ENCODE measurements at regions not wholly inside any gene's neighbourhood (a gene's known extent, or its start where the extent isn't known, plus 50 kb on each side); places are given as distances from the start of the nearest gene placed in this dataset.
"Not testable (repeated sequence)": the region's sequence is repeated elsewhere in the genome, so short reads cannot be mapped to it uniquely, and the experiment has no call there.

DNA sequence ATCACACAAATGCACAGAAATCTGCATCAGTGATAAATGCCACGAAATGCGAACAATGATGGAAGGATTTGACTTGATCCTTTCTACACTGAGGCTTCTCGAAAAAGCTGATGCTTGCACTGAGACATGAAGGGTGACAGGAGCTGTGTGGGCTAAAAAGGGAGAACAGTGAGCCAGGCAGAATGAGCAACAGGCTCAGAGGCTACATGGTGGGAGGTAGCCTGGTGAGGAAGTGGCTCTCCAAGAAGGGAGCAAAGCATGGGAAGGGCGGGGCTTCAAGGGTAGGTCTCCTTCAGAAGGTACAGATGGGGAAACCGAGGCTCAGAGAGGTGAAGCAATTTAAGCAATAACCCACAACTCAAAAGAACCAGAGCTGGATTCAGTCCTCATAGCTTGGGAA, 82.4 kb downstream of the TRIM43 start:
- H3K27me3 ChIP-seq: no peaks in the 10 kb centered on the region
- DNase-seq: no peak
- 84 to 91% methylated on average over 5 of the region's 5 CpGs for WGBS, 2 donors
- no peaks in the 10 kb centered on the region for H3K4me1 ChIP-seq
- no peak for TF ChIP-seq EP300 (IDR thresholded peaks at IDR 0.05)
- no peak for TF ChIP-seq POLR2AphosphoS5 (IDR thresholded peaks at IDR 0.05)
- H3K36me3 ChIP-seq: no peaks in the 10 kb centered on the region
- H3K9me3 ChIP-seq: no peaks in the 10 kb centered on the region
- H3K27ac ChIP-seq: no peak overlapping the region
- no peak overlapping the region for H3K4me3 ChIP-seq
- intact Hi-C loops (cut with DNase I): no loop called here

DNA sequence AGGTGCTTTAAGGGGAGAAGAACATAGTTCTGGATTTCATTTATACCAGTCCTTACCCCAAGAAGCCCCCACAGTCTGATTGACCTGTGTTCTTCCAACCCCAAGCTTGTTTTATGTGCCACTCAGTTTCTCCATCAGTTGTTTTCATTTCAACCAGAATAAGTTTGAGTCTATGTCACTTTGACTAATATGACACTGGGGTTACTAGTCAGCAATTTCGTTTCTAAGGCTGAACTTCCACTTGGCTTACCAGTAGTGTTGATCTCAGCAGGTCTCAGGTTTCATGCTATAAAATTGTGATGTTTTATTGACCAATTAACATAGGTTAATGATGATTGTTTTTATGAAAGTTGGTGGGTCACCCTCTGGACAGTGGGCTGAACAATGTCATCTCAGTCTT, 84.8 kb downstream of the TRIM43 start:
- H3K9me3 ChIP-seq; H3K27me3 ChIP-seq; H3K36me3 ChIP-seq; H3K4me1 ChIP-seq; intact Hi-C loops (cut with DNase I); H3K4me3 ChIP-seq; DNase-seq; H3K27ac ChIP-seq: not testable (repeated sequence)
- WGBS, 2 donors: 48 to 59% methylated on average over 1 of the region's 1 CpG

DNA sequence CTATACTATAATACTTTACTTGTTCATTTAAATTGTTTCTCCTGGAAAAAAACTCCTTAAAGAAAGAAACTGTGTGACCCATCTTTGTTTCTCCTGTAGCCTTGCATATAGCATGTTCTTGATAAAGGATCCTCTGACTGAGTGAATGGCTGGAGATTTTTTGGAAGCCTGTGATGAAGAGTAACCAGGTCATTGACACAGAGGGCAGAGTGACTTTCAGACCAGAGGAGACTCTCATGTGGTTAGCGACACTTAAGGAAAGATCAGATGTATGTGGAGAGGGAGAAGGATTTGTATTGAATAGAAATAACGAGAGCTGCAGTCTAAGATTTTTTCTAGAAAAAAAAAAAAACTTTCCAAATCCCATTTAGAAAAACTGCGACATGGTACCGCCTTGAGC, 85.5 kb downstream of the TRIM43 start:
- TF ChIP-seq EP300 (IDR thresholded peaks at IDR 0.05): no peak
- no peaks in the 10 kb centered on the region for H3K9me3 ChIP-seq
- no peaks in the 10 kb centered on the region for H3K36me3 ChIP-seq
- H3K4me3 ChIP-seq: no peak overlapping the region
- no peak for DNase-seq
- WGBS, 2 donors: 92 to 93% methylated on average over 4 of the region's 4 CpGs
- intact Hi-C loops (cut with DNase I): no loop called here
- H3K27ac ChIP-seq: no peak overlapping the region
- H3K27me3 ChIP-seq: no peaks in the 10 kb centered on the region
- H3K4me1 ChIP-seq: peaks cover 0 to 3% (median 3%) of the 10 kb centered on the region in 4 donors

DNA sequence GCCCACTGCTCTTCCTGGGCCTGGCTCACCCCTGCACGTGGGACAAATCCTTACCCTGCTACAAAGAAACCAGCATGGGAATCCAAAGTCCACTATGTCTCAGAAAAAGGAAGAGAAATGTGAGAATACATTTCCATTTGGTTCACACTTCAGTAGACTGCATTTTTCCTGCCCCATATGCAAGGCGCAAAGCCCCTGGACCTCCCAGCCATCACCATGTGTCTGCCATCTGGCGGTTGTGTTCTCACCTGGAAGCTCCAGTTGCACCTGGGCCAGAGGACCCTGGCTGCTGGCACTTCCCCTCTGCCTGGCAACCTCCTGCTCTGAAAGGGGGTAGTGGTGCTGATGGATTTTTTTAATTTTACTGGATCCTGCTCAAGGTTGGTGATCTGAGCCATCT, 86.0 kb downstream of the TRIM43 start:
- H3K36me3 ChIP-seq; H3K27me3 ChIP-seq; H3K4me3 ChIP-seq; H3K9me3 ChIP-seq; H3K4me1 ChIP-seq; H3K27ac ChIP-seq; intact Hi-C loops (cut with DNase I); DNase-seq: not testable (repeated sequence)
- 67 to 77% methylated on average over 3 of the region's 3 CpGs for WGBS, 2 donors

DNA sequence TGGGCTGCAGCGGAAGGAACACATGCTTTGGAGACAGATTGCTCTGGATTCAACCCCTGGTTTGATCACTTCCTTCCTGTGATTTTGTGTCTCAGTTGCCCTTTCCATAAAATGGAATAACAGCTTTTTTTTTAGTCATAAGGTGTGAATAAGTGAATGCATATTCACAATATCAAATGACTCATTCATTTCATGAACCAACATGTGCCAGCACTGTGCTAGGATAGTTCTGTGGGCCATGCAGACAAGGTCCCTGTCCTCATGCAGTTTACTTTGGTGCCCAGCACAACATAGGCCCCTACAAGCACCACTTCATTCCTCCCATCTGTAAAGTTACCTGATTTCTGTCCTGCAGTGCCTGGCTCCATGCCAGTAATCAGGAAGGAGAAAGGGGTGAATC, 89.4 kb downstream of the TRIM43 start:
- H3K4me3 ChIP-seq; H3K36me3 ChIP-seq; H3K27ac ChIP-seq; H3K9me3 ChIP-seq; intact Hi-C loops (cut with DNase I); DNase-seq; H3K27me3 ChIP-seq: not testable (repeated sequence)
- 91 to 96% methylated on average over 1 of the region's 1 CpG for WGBS, 2 donors
- peaks cover 0 to 14% (median 7%) of the 10 kb centered on the region in 4 donors for H3K4me1 ChIP-seq

DNA sequence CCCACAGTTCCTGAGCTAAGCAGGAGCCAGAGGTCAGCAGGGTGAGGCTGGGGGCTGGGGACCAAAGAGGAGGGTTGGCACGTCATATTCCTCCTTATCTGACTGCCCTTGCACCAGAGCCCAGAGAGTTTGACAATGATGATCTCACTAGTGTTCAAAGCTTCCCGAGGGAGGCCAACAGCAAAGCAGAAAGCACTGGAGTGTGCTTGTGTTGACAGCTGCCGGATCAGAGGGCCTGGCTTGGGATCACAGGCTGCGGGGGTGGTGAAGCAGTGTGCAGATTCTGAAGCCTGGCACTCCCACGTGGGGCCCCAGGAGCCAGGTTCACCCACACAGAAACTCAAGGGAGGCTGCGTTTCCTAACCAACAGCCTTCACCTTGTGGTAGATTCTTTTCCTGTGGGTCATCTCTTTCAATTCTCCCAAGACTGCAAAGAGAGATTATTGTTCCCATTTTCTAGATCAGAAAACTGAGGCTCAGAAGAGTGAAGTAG, 89.8 kb downstream of the TRIM43 start:
- H3K4me3 ChIP-seq; H3K27me3 ChIP-seq; H3K9me3 ChIP-seq; H3K36me3 ChIP-seq; DNase-seq; H3K27ac ChIP-seq; intact Hi-C loops (cut with DNase I): not testable (repeated sequence)
- peaks cover 0 to 14% (median 7%) of the 10 kb centered on the region in 4 donors for H3K4me1 ChIP-seq
- 28 to 32% methylated on average over 6 of the region's 6 CpGs for WGBS, 2 donors

DNA sequence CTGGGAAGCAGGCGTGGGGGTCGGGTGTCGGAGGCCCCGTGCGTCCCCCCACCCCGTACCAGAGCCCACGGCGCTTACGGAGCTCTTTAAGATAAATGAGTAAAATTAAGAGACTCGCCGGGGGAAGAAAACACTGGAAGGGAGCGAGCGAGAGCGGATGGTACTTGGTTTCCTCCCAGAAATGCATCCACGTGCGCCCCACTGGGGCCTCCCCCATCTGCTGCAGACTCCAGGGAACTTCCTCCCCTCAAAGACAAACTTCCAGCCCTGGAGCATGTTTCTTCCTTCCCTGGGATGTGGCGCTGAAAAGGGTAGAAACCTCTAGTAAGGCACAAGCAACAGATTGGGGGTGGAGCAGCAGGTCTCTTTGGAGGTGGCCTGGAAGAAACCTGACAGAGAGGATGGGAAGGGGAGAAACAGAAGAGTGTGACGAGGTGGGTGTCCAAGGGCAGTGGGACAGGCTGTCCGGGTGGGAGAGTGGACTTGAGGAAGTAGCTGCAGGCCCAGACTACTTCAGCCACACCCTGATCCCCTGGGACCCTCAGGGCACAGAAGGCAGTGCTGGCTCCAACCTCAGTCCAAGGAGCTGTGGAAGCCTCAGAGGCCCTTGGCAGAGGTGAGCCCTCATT, 91.2 kb downstream of the TRIM43 start:
- H3K27me3 ChIP-seq; H3K9me3 ChIP-seq; H3K36me3 ChIP-seq; intact Hi-C loops (cut with DNase I); DNase-seq: not testable (repeated sequence)
- Histone ChIP-seq H3K27ac (peak overlapping the region; percentile 65 to 72 (median 70)), H3K4me1 (peaks cover 0 to 14% (median 7%) of the 10 kb centered on the region in 4 donors), H3K4me3 (peak overlapping the region; percentile 5 to 51 (median 47))
- 6 to 9% methylated on average over 19 of the region's 19 CpGs for WGBS, 2 donors

DNA sequence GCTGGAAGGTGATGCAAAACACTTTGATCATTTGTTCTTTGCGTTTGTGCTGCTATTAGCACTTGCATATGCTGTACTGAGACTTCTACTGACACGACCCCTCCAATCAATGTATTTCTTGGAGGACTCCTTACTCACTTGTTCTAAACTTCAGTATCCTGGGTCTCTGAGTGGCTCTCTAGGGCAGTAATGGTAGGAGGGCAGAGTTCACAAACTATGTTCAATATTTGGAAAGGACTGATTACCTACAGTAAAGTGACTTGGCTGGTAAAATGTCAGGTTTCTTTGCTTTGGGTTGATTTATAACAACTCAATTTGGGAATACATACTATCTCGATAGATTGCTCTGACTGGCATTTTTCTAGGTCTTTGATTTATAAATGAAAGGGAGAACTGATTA, 93.7 kb downstream of the TRIM43 start:
- intact Hi-C loops (cut with DNase I): no loop called here
- H3K36me3 ChIP-seq: no peaks in the 10 kb centered on the region
- H3K27ac ChIP-seq: no peak overlapping the region
- no peak overlapping the region for H3K4me3 ChIP-seq
- DNase-seq: no peak
- 24 to 73% methylated on average over 3 of the region's 3 CpGs for WGBS, 2 donors
- peaks cover 0 to 14% (median 7%) of the 10 kb centered on the region in 4 donors for H3K4me1 ChIP-seq
- TF ChIP-seq POLR2A (IDR thresholded peaks at IDR 0.05) (no peak), POLR2AphosphoS5 (IDR thresholded peaks at IDR 0.05) (no peak), EP300 (IDR thresholded peaks at IDR 0.05) (no peak)
- TF ChIP-seq, protein P1, sequence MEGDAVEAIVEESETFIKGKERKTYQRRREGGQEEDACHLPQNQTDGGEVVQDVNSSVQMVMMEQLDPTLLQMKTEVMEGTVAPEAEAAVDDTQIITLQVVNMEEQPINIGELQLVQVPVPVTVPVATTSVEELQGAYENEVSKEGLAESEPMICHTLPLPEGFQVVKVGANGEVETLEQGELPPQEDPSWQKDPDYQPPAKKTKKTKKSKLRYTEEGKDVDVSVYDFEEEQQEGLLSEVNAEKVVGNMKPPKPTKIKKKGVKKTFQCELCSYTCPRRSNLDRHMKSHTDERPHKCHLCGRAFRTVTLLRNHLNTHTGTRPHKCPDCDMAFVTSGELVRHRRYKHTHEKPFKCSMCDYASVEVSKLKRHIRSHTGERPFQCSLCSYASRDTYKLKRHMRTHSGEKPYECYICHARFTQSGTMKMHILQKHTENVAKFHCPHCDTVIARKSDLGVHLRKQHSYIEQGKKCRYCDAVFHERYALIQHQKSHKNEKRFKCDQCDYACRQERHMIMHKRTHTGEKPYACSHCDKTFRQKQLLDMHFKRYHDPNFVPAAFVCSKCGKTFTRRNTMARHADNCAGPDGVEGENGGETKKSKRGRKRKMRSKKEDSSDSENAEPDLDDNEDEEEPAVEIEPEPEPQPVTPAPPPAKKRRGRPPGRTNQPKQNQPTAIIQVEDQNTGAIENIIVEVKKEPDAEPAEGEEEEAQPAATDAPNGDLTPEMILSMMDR (IDR thresholded peaks at IDR 0.05): no peak
- H3K9me3 ChIP-seq: no peaks in the 10 kb centered on the region
- H3K27me3 ChIP-seq: no peaks in the 10 kb centered on the region
